Left cardiac atrium (tissue), 4 donors: ENCODE measurements at regions not wholly inside any gene's neighbourhood (a gene's known extent, or its start where the extent isn't known, plus 50 kb on each side); places are given as distances from the start of the nearest gene placed in this dataset.

Source experiments
- ATAC-seq, 2 donors: fragments of 200-7000 bp; cut with Tn5 transposase; one replicate each; pipeline ENCODE4 v1.9.1; 2020; ENCODE audit warnings: mild to moderate bottlenecking in 2 of 2, moderate library complexity in 2 of 2
- DNase-seq: peaks from one replicate; pipeline ENCODE4 v3.0.0-alpha.2; 2020
- intact Hi-C, 2 donors: fragments of 100-400 bp; cut with DNase I; formaldehyde crosslinking; loops; one replicate each; pipeline versions ENCODE4 v1.14.1 to v1.15.1; 2022 to 2023
- donor health status: DM: no; HTN: yes; CAD: no.
- donor health status: DM: no; HTN: yes; CAD: no; lungs with severe emphysema.
- donor health status: DM: yes; HTN: yes; CAD: no.
- donor health status: Dilated cardiomyopathy.

DNA sequence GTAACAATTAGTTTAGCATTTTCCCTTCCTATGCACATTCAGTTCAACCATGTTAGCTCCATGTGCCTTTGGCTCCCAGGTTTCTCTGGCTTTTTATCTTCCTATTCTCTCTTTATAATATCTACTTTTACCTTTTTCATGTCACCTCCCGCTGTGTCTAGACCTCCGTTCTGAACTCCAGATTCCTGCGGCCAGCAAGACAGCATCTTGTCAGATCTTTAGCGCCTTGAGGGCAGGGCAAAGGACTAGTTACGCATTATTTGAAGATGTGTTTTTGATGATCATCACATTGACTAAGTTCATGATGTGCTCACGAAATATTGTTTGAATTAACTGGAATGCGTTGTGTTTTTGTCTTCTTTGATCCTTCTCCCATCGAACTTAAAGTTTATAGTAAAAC is 1126.8 kb downstream of the CDH11 start:
- ATAC-seq (no peak), DNase-seq (no peak)

DNA sequence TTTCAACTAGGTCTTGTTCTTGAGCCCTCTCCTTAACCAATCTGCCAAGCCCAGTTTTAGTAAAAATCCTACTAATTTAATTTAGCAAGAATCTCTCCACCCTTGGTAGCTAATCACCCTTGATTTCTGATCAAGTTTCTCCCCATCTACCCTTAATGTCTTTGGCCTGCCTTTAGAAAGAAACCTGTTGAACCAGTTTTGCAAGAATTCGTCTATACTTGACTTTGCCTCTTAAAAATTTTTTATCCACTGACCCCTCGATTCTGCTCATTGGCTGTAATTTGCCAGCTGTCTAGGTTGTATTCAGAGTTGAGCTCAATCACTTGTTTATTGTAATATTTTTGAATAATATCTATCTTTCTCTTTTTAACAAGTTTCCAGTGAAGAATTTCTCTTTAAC is 1138.5 kb downstream of the CDH11 start:
- DNase-seq = no peak
- no peak for ATAC-seq
- intact Hi-C loops = no loop called here

More for the DNA sequence above, 1126.8 kb downstream of the CDH11 start:
- intact Hi-C loops = no loop called here

DNA sequence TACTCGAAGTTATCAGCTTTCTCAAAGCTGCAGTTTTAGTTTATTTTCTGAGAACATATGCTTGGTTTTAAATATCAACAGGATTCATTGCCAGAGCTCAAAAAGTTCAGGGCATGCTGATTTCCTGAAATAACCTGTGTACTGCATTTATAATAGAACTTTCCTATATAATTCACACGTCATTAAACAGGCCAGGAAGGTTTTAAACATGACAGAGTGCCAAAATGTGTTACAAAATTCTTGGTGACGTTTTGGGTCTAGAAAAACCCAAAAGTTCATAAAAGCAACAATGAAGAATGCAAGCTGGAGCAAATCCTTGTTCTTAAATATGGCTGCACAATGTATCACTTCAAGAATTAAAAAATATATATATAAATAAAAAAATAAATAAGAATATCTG is 1139.1 kb downstream of the CDH11 start:
- intact Hi-C loops = no loop called here
- no peak for ATAC-seq
- no peak for DNase-seq

DNA sequence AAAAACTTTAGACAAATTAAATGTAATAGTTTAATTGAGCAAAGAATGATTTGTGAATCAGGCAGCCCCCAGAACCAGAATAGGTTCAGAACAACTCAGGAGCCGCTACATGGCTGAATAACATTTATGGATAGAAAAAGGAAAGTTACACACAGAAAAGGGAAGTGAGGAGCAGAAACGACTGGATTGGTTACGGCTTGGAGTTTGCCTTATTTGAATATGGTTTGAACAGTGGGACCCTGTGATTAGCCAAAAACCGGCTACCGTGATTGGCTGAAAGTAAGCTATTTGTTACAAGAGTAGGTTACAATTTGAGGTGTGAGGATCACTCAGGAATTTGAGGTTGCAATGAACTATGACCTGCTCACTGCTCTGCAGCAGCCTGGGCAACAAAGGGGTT is 1139.8 kb downstream of the CDH11 start:
- intact Hi-C loops = no loop called here
- no peak for ATAC-seq
- DNase-seq = no peak

DNA sequence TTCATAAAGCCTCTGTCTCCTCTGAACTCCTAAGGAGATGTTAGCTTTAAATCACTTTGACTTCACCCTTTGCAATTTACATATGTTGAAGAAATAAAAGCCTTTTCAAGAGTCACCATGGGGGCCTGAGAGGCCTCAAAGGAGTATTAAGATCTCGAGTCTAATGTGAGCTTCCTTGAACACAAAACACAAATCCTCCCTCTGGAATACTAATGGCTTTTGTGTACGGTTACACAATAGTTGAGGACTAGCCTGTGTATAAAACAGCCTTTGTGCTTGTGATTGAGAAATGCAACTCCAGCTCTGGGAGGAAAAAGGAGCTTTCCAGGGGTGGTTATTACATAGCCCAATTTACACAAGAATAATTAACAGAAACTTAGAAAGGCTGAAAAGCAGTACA is 1140.2 kb downstream of the CDH11 start:
- ATAC-seq (no peak), DNase-seq (no peak)
- intact Hi-C loops = no loop called here

DNA sequence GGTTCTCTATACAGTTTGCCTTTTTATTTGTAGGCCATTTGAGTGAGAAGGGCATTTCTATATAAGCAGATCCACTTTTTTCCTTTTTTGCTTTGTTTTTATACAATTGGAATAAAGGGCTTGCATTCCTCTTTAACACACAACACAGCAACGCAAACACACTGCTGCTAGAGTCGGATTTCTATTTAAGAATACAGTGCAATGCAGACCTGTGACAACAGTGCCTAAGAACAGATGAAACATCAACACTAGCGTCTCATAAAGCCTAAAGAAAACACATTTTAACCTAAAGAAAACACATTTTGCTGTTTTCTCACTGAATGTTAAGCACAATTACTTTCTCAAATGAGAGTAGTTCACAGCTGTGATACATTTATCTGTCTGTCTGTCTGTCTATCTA is 1141.1 kb downstream of the CDH11 start:
- no peak for DNase-seq
- ATAC-seq = no peak
- intact Hi-C loops = no loop called here

DNA sequence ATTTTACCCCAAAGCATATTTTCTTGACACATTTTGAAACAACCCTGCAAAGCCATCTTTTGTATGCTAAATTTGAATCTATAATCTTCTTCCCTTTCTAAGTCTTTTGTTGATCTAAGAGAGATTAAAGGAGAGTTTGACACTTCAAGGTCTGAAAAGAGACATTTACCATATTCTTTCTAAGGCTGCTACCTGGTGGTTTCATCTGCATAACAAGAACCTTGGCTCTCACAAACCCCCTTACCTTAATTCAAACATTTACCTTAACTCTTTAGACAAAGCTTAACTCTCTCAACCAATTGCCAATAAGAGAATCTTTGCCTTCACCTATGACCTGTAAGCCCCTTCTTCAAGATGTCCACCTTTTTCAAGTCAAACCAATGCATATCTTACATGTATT is 1143.6 kb downstream of the CDH11 start:
- DNase-seq (no peak), ATAC-seq (no peak)
- intact Hi-C loops = no loop called here

DNA sequence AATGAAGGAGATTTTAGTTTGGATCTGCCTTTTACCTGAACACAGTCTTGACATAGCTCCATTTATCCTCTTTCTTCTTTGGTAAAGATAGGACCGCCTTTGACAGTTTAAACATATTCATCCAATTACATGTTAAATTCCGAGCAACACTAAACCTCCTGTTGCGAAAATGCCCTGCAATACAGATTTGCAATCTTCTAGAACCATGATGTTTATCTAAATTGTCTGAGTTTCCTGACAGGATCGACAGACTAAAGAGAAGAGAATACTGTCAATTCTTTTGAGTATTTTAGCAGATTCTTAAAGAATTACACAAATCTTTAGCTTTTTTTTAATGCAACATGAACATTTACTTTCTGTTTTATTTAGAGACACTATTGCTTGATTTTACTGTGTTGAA is 1145.5 kb downstream of the CDH11 start:
- intact Hi-C loops = no loop called here
- DNase-seq = no peak
- no peak for ATAC-seq

DNA sequence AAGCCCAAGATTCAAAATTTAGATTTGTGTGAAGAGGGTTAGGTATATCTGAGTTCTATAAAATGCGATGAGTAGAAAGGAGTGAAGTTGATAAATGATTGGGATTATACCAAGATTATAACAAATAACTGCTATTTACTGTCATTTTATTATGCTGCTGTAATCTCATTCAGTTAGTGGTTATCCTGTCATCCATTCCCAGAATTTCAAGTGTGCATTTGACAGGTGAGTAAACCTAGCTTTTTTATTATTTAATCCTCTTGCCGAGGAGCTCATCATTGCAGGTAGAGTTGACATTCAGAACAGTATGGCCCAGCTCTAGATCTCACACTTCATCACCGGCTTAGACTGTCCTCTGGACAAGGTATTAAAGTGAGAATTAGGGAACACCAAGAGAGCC is 1146.2 kb downstream of the CDH11 start:
- ATAC-seq (no peak), DNase-seq (no peak)
- intact Hi-C loops = no loop called here

DNA sequence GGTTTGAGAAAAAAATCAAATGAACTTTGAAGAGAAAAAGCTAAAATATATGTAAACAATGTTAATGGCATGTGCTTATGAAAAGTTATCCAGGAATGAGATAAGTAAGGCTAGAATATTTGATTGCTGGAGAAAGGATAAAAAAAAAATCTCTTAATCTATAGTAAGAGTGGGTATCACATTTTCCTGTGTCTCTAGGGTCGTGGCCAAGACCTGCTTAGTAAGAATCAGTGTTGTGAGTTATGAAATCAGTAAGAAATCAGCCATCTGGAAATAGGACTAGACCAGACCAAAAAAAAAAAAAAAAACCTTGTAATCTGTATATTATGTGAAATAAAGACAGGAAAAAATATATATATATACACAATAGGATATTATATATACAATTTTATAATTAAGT is 1153.9 kb downstream of the CDH11 start:
- intact Hi-C loops = no loop called here
- ATAC-seq (no peak), DNase-seq (no peak)

DNA sequence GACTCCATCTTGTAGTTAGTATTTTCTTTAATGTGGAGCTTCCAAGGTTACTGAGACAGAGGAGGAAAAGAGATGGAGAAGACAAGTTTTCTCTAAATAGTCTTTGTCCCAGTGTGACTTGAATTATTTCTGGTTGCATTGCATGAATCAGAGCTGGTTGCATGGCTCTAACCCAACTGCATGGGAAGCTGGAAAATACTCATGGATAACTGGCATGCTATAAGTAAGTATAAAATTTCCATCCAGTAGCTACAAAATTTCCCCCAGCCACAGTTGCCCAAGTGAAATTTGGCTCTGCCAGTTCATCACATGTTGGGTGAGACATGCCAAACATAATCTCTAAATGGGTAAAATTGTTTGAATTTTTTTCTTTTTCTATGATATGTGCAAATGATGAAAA is 1161.5 kb downstream of the CDH11 start:
- intact Hi-C loops = no loop called here
- no peak for DNase-seq
- ATAC-seq = no peak

DNA sequence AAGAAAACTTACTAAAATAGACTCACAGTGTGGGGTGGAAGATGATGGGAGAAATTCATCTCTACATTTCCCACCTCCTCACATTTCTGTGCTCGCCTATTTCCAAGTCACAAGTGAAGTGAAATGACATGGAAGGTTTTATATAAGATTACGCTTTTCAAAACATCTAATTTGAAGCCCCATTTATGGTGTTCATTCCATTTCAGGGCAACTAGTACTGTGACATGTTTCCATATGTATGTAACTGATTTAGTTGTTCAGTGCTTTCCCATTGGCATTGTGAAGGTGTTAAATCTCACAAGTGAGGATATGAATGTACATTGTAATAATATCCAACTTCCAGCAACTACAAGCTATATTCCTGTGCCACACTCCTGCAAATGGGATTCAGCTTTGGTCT is 1174.8 kb downstream of the CDH11 start:
- DNase-seq (no peak), ATAC-seq (no peak)
- intact Hi-C loops = no loop called here

DNA sequence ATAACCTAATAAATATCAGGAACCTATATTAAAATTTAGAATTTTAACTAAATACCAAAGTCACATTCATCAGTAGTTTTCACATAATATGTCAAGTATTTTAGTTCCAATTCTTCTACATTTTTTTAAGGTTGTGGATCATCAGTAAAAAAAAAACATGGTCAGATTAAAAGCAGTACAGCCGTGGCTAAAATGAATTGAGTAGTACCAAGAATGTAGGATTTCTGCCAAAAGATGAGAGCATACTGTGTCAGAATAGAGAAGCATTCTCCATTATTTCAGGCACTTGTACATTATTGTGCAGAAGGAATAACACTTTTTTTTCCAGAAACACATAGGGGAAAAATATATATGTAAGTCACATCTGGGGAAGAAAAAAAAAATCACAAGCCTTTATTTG is 1176.1 kb downstream of the CDH11 start:
- intact Hi-C loops = no loop called here
- DNase-seq (no peak), ATAC-seq (no peak)

DNA sequence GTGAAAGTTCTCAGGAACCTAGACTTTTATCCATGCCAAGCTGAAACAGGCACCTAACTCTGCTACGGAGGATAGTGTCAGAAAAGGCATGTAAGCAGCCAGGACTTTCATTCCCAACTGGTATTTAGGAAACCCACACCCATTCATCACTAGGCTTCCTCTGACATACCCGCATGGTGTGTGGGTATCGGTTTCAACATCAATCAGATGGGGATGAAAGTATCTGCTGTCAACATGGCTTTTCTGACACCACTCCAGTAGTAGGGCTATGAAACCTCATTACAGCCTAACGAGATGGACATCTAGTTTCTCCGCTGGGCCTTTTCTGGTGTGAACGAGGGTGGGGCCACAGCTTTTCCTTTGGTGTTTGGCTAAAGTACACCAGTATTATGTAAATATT is 1178.3 kb downstream of the CDH11 start:
- DNase-seq (no peak), ATAC-seq (no peak)
- intact Hi-C loops = no loop called here

DNA sequence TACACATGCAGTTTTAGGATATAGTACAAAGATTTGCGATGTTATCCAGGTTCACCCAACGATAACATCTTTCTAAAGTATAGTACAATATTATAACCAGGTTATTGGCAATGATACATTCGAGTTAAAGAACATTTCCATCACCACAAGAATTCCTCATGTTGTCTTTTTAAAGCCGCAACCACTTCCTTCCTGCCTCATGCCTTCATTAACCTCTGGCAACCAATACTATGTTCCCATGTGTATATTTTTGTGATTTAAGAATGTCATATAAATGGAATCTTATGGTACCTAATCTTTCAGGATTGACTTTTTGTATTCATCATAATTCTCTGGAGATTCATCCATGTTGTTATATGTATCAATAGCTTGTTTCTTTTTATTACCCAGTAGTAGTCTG is 1183.2 kb downstream of the CDH11 start:
- ATAC-seq = no peak
- intact Hi-C loops = no loop called here

DNA sequence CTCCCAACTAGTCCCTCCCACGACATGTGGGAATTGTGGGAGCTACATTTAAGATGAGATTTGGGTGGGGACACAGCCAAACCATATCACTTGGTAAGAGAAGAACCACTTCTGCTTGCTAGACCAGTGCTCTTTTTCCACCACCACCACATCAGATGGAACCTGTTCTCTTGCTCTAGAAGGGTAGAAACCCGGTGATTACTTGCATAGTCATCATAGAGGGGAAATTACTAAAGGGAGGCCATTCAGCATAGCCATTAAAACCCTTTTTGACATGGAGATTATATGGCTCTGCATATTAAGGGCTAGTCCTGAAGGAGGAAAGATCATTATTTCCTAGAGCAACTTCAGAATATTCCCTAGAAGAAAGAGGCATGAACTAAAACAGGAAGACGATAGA is 1188.0 kb downstream of the CDH11 start:
- ATAC-seq = no peak
- no peak for DNase-seq
- intact Hi-C loops = no loop called here

More for the DNA sequence above, 1183.2 kb downstream of the CDH11 start:
- no peak for DNase-seq

DNA sequence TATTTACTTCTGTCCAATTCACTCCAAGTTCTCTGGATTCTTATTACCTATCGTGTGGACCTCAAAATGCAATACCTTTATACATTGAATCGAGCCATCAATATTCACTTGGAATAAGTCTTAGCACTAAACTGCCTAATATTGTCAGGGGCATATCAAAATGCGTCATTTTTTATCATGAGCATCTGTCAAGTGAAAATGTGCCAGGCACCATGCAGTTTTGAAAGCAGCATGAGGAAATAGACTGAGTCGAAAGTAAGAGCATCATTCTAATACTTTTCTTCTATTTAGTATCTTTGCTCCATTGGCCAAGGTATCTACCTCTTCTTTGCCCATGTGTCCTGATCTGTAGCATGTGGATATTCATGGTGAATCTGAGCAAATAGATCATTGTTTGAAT is 1193.4 kb downstream of the CDH11 start:
- ATAC-seq (no peak), DNase-seq (no peak)
- intact Hi-C loops = no loop called here

DNA sequence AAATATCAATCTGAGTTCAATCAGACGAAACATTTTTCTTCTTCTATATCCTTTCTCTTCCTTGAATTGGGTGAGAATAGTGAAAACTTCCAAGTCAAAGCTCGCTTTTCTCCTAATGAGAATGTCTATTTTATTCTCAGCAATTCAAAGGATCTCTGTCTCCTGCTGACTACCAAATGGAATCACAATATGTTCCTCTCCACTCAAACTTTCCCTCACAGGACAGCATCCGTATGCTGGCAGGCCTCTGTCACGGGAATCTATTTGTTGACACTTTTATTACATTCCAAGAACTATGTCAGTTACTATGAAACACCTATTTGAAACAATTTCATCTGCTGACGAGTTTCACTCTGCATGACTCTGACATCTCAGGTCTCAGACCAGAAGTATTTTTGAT is 1196.6 kb downstream of the CDH11 start:
- ATAC-seq (no peak), DNase-seq (no peak)
- intact Hi-C loops = no loop called here

DNA sequence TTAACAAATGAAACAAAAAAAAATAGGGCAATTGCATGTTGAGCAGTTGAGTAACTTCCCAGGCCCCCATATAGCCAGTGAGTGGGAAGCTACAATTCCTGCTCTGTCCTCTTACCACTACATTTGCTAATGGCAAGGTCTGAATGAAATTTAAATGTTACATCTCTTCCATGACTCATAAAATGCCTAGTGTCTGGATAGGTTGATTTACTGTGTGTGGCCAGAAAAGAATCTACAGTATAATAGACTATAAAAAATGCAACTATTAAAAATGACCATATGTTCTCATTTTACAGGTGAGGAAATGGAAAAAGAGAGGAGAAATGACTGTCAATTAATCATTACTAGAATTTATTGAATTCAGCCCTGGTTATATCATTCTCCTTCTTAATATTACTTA is 1199.3 kb downstream of the CDH11 start:
- intact Hi-C loops = no loop called here
- ATAC-seq = no peak
- DNase-seq = no peak

DNA sequence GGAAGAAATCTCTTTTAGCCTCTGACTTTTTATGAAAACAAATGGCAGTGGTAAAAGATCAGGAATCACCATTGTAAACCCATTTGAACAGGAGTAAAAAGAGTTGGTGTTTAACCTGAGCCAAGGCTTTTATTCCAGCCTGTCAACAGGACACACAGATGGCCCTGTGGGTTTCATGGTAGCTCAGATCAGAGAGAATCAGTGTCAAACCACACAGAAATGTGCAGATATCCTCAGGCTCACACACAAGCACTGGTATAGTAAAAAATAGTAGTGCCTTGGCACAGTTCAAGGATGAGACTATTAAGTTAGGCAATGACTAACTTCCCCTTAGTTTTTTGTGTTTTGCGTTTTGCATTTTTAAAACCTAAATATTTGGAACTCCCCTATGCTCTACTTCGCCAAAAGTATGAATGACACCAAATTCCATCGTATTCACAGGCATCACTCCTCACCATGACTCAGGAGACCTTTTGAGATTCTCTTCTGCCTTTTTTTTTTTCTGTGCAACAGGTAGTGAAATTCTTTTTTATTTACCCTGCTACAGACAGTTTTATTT is 1200.0 kb downstream of the CDH11 start:
- DNase-seq = no peak
- no peak for ATAC-seq
- intact Hi-C loops = no loop called here

DNA sequence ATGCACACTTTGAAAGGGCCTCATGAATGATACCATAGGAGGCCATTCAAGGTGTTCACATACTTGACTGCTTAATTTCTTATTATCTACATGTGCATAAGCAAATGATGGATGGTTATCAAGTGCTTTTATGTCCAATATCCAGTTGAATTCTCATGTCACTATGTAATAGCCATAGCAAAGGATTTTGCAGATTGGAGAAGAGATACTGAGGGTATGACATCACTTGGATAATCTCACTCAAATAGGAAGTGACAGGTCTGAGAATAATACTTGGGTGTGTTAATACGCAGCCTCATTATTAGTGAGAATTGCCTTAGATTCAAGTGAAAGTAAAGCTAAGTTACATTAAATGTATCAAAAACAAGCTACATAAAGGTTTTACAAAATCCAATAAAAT is 1208.6 kb downstream of the CDH11 start:
- no peak for DNase-seq
- intact Hi-C loops = no loop called here
- ATAC-seq = no peak

DNA sequence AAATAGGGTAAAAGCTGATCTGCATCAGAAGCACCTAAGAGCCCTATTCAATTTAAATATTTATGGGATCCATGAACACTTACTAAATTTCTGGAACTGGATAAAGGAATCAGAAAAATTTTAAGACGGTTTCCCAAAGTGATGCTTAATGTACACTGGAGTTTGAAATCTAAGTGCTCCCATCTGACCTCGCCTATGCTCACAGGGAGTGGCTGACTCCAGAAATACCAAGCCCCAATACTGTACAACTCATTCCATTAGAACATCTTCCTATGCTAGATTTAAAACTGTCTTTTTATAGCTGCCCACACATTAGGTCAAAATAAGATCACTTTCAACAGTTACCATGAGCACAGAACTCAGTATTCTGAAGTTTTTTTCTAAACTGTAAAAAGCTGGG is 1214.6 kb downstream of the CDH11 start:
- no peak for DNase-seq
- intact Hi-C loops = no loop called here

More for the DNA sequence above, 1214.6 kb downstream of the CDH11 start:
- no peak for ATAC-seq
